ENCODE measurements at regions not wholly inside any gene's neighbourhood (a gene's known extent, or its start where the extent isn't known, plus 50 kb on each side); places are given as distances from the start of the nearest gene placed in this dataset.
"Not testable (repeated sequence)": the region's sequence is repeated elsewhere in the genome, so short reads cannot be mapped to it uniquely, and the experiment has no call there.

DNA sequence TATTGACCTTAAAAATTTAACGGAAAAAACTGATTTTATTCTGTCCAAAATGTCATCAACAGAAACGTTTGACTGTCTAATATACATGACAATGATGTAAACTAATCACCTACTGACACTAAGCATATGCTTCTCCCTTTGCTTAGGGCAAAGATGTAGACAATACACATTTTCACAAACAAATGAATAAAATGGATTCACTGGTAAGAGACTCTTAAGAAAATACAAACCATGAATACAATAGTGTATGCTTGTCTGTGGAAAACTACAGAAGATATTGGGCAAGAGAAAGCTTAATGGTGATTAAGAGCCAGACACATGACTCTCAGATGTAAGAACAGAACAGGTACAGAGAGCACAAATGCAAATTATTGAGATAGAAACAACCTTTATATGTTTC lies 1248.7 kb downstream of the FSCB start:
- whole genome bisulfite sequencing, 2 donors = 58 to 62% methylated on average over 2 of the region's 2 CpGs
- Histone ChIP-seq H3K27ac (ENCODE audit: low read depth in 2 of 2, low read length in 1 of 2) (no peak overlapping the region), H3K4me1 (ENCODE audit: control insufficient read depth in 2 of 2, insufficient read depth in 2 of 2, low read length in 1 of 2) (no peaks in the 10 kb centered on the region), H3K36me3 (ENCODE audit: control insufficient read depth in 2 of 2, insufficient read depth in 2 of 2, low read length in 1 of 2) (no peaks in the 10 kb centered on the region), H3K27me3 (ENCODE audit: control insufficient read depth in 1 of 2, insufficient read depth in 2 of 2, low read length in 2 of 2) (no peaks in the 10 kb centered on the region), H3K9me3 (ENCODE audit: control insufficient read depth in 2 of 2, insufficient read depth in 1 of 2, low read depth in 1 of 2, low read length in 1 of 2) (no peaks in the 10 kb centered on the region), H3K4me3 (ENCODE audit: low read depth in 1 of 2, low read length in 2 of 2) (no peak overlapping the region)

DNA sequence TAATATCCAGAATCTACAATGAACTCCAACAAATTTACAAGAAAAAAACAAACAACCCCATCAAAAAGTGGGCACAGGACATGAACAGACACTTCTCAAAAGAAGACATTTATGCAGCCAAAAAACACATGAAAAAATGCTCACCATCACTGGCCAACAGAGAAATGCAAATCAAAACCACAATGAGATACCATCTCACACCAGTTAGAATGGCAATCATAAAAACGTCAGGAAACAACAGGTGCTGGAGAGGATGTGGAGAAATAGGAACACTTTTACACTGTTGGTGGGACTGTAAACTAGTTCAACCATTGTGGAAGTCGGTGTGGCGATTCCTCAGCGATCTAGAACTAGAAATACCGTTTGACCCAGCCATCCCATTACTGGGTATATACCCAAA lies 1250.1 kb downstream of the FSCB start:
- H3K4me3 ChIP-seq (ENCODE audit: low read depth in 1 of 2, low read length in 2 of 2); H3K36me3 ChIP-seq (ENCODE audit: control insufficient read depth in 2 of 2, insufficient read depth in 2 of 2, low read length in 1 of 2); H3K9me3 ChIP-seq (ENCODE audit: control insufficient read depth in 2 of 2, insufficient read depth in 1 of 2, low read depth in 1 of 2, low read length in 1 of 2); H3K4me1 ChIP-seq (ENCODE audit: control insufficient read depth in 2 of 2, insufficient read depth in 2 of 2, low read length in 1 of 2); H3K27me3 ChIP-seq (ENCODE audit: control insufficient read depth in 1 of 2, insufficient read depth in 2 of 2, low read length in 2 of 2); H3K27ac ChIP-seq (ENCODE audit: low read depth in 2 of 2, low read length in 1 of 2): not testable (repeated sequence)
- 70 to 84% methylated on average over 5 of the region's 5 CpGs for WGBS, 2 donors

DNA sequence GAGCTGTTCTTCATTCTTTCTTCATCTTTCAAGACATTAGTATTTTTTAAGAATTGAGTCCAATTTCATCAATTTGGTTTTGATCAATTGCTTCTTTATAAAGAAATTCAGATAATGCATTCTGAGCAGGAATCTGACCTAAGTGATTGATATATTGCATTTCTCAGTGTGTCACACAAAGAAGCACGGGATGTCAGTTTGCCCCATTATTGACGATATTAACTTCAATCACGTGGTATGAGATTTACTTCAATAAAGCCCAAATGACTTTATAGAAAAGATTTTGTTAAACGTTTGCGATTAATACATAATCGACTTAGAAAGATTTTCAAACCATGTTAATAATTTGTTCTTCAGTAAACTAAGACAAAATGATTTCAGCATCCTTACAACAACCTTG lies 1254.2 kb downstream of the FSCB start:
- H3K36me3 ChIP-seq (ENCODE audit: control insufficient read depth in 2 of 2, insufficient read depth in 2 of 2, low read length in 1 of 2) = no peaks in the 10 kb centered on the region
- no peaks in the 10 kb centered on the region for H3K4me1 ChIP-seq (ENCODE audit: control insufficient read depth in 2 of 2, insufficient read depth in 2 of 2, low read length in 1 of 2)
- H3K27me3 ChIP-seq (ENCODE audit: control insufficient read depth in 1 of 2, insufficient read depth in 2 of 2, low read length in 2 of 2) = no peaks in the 10 kb centered on the region
- 91% methylated on average over 6 of the region's 6 CpGs for WGBS, 2 donors
- H3K9me3 ChIP-seq (ENCODE audit: control insufficient read depth in 2 of 2, insufficient read depth in 1 of 2, low read depth in 1 of 2, low read length in 1 of 2) = no peaks in the 10 kb centered on the region
- H3K4me3 ChIP-seq (ENCODE audit: low read depth in 1 of 2, low read length in 2 of 2) = no peak overlapping the region
- no peak overlapping the region for H3K27ac ChIP-seq (ENCODE audit: low read depth in 2 of 2, low read length in 1 of 2)

DNA sequence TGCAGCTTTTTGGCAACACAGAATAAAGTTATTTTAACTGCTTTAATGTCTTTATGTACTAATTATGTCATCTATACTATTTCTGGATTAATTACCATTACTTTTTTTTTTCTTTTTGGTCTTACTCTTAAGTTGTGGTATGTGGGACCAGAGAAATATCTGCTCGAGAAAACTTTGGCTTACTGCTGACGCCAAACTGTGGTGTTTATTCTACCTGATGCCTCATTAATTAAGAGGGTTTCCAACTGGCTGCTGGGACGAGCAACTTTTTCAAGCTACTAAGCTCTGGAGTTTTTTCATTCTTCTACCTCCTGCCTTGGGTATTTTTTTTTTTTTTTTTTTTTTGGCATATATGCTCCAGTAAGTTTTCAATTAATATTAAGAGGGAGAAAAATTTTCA lies 1257.5 kb downstream of the FSCB start:
- WGBS, 2 donors = 25 to 33% methylated on average over 3 of the region's 3 CpGs
- Histone ChIP-seq H3K27me3 (ENCODE audit: control insufficient read depth in 1 of 2, insufficient read depth in 2 of 2, low read length in 2 of 2) (no peaks in the 10 kb centered on the region), H3K4me1 (ENCODE audit: control insufficient read depth in 2 of 2, insufficient read depth in 2 of 2, low read length in 1 of 2) (no peaks in the 10 kb centered on the region), H3K36me3 (ENCODE audit: control insufficient read depth in 2 of 2, insufficient read depth in 2 of 2, low read length in 1 of 2) (no peaks in the 10 kb centered on the region), H3K27ac (ENCODE audit: low read depth in 2 of 2, low read length in 1 of 2) (no peak overlapping the region), H3K4me3 (ENCODE audit: low read depth in 1 of 2, low read length in 2 of 2) (no peak overlapping the region), H3K9me3 (ENCODE audit: control insufficient read depth in 2 of 2, insufficient read depth in 1 of 2, low read depth in 1 of 2, low read length in 1 of 2) (no peaks in the 10 kb centered on the region)

DNA sequence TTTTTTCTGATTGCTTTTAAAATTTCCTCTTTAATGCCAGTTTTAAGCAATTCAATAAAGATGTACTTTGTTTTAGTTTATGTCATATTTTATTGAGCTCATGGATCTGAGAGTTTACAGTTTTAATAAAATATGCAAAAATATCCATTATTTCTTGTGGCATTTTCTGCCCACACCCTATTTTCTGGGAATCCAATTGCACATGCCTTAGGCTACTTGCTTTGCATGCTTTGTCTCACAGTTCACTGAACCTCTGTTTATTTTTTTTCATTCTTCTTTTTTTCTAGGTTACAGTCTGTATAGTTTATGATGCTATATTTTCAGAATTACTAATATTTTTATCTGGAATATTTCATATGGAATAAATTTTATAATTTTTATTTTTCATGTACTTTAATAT lies 1258.0 kb downstream of the FSCB start:
- H3K36me3 ChIP-seq (ENCODE audit: control insufficient read depth in 2 of 2, insufficient read depth in 2 of 2, low read length in 1 of 2) = no peaks in the 10 kb centered on the region
- H3K4me1 ChIP-seq (ENCODE audit: control insufficient read depth in 2 of 2, insufficient read depth in 2 of 2, low read length in 1 of 2) = no peaks in the 10 kb centered on the region
- H3K27ac ChIP-seq (ENCODE audit: low read depth in 2 of 2, low read length in 1 of 2) = no peak overlapping the region
- H3K9me3 ChIP-seq (ENCODE audit: control insufficient read depth in 2 of 2, insufficient read depth in 1 of 2, low read depth in 1 of 2, low read length in 1 of 2) = no peaks in the 10 kb centered on the region
- H3K27me3 ChIP-seq (ENCODE audit: control insufficient read depth in 1 of 2, insufficient read depth in 2 of 2, low read length in 2 of 2) = no peaks in the 10 kb centered on the region
- H3K4me3 ChIP-seq (ENCODE audit: low read depth in 1 of 2, low read length in 2 of 2) = no peak overlapping the region

DNA sequence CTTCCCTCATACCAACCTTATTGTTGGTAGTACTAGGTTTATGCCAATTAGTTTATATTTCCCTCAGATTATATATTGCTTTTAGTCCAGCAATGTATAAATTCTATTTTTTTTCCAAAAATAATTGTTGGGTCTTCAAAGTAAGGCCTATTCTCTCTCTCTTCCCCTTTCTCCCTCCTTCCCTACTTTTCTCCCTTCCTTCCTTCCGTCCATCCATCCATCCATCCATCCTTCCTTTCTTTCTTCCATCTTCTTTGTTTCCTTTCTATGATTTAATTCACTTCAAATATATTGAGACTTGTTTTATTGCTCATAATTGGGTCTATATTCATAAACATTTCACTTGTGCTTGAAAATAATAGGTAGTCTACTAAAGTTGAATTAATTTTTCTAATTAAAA lies 1259.2 kb downstream of the FSCB start:
- H3K4me3 ChIP-seq (ENCODE audit: low read depth in 1 of 2, low read length in 2 of 2) = no peak overlapping the region
- no peaks in the 10 kb centered on the region for H3K27me3 ChIP-seq (ENCODE audit: control insufficient read depth in 1 of 2, insufficient read depth in 2 of 2, low read length in 2 of 2)
- no peaks in the 10 kb centered on the region for H3K9me3 ChIP-seq (ENCODE audit: control insufficient read depth in 2 of 2, insufficient read depth in 1 of 2, low read depth in 1 of 2, low read length in 1 of 2)
- WGBS, 2 donors = 79% methylated on average over 1 of the region's 1 CpG
- H3K36me3 ChIP-seq (ENCODE audit: control insufficient read depth in 2 of 2, insufficient read depth in 2 of 2, low read length in 1 of 2) = no peaks in the 10 kb centered on the region
- no peaks in the 10 kb centered on the region for H3K4me1 ChIP-seq (ENCODE audit: control insufficient read depth in 2 of 2, insufficient read depth in 2 of 2, low read length in 1 of 2)
- H3K27ac ChIP-seq (ENCODE audit: low read depth in 2 of 2, low read length in 1 of 2) = no peak overlapping the region

DNA sequence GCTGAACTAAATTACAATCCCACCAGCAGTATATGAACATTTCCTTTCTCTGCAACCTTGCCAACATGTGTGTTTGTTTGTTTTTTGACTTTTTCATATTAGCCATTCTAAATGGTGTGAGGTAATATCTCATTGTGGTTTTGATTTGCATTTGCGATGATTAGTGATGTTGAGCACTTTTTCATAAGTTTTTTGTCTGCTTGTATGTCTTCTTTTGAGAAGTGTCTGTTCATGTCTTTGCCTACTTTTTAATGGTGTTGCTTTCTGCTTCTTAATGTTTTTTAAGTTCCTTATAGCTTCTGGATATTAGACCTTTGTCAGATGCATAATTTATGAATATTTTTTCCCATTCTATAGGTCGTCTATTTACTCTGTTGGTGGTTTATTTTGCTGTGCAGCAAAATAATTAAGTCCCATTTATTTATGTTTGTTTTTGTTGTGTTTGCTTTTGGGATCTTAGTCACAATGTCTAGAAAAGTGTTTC lies 1262.9 kb downstream of the FSCB start:
- no peak overlapping the region for H3K4me3 ChIP-seq (ENCODE audit: low read depth in 1 of 2, low read length in 2 of 2)
- WGBS, 2 donors = 59 to 62% methylated on average over 2 of the region's 2 CpGs
- H3K27me3 ChIP-seq (ENCODE audit: control insufficient read depth in 1 of 2, insufficient read depth in 2 of 2, low read length in 2 of 2) = no peaks in the 10 kb centered on the region
- H3K27ac ChIP-seq (ENCODE audit: low read depth in 2 of 2, low read length in 1 of 2) = no peak overlapping the region
- no peaks in the 10 kb centered on the region for H3K4me1 ChIP-seq (ENCODE audit: control insufficient read depth in 2 of 2, insufficient read depth in 2 of 2, low read length in 1 of 2)
- H3K9me3 ChIP-seq (ENCODE audit: control insufficient read depth in 2 of 2, insufficient read depth in 1 of 2, low read depth in 1 of 2, low read length in 1 of 2) = no peaks in the 10 kb centered on the region
- H3K36me3 ChIP-seq (ENCODE audit: control insufficient read depth in 2 of 2, insufficient read depth in 2 of 2, low read length in 1 of 2) = no peaks in the 10 kb centered on the region

DNA sequence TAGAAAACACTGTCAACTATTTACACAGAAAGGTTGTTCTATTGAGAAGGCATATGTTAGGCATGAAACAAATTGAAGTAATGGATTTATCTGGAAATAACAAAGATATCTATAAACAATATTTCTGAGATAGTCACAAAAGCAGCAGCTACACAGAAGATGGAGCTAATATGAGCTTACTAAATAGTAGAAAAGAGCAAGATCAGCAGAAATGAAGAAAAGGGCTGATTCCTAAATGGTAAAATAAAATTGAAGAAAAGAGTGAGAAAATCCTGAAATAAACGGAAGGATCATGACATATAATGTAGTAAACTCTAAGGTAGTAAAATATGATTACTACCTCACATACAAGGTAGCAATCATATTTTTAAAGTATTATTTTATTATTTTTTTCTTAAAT lies 1263.9 kb downstream of the FSCB start:
- H3K27me3 ChIP-seq (ENCODE audit: control insufficient read depth in 1 of 2, insufficient read depth in 2 of 2, low read length in 2 of 2) = no peaks in the 10 kb centered on the region
- H3K4me1 ChIP-seq (ENCODE audit: control insufficient read depth in 2 of 2, insufficient read depth in 2 of 2, low read length in 1 of 2) = no peaks in the 10 kb centered on the region
- 90 to 94% methylated on average over 1 of the region's 1 CpG for WGBS, 2 donors
- H3K36me3 ChIP-seq (ENCODE audit: control insufficient read depth in 2 of 2, insufficient read depth in 2 of 2, low read length in 1 of 2) = no peaks in the 10 kb centered on the region
- no peaks in the 10 kb centered on the region for H3K9me3 ChIP-seq (ENCODE audit: control insufficient read depth in 2 of 2, insufficient read depth in 1 of 2, low read depth in 1 of 2, low read length in 1 of 2)
- H3K27ac ChIP-seq (ENCODE audit: low read depth in 2 of 2, low read length in 1 of 2) = no peak overlapping the region
- H3K4me3 ChIP-seq (ENCODE audit: low read depth in 1 of 2, low read length in 2 of 2) = no peak overlapping the region

DNA sequence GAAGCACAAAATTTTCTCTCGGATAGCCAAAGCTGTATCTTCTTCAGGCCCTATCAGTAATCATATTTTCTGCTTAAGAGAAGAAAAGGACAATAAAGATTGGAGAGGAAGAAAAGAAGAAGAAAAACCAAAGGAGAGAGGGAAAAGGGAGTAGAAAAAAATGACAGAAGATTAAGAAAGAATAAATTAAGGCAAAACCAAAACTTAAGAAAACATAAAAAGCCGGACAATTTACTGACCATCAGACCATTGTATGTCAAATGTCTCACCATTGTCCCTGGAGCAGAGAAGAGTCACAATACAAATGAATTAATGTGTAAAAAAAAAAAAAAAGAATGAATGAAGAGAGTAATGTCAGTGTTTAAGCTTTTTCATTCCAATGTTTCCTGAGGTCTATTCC lies 1274.8 kb downstream of the FSCB start:
- WGBS, 2 donors = 90 to 91% methylated on average over 2 of the region's 2 CpGs
- H3K4me3 ChIP-seq (ENCODE audit: low read depth in 1 of 2, low read length in 2 of 2) = no peak overlapping the region
- no peaks in the 10 kb centered on the region for H3K4me1 ChIP-seq (ENCODE audit: control insufficient read depth in 2 of 2, insufficient read depth in 2 of 2, low read length in 1 of 2)
- no peaks in the 10 kb centered on the region for H3K36me3 ChIP-seq (ENCODE audit: control insufficient read depth in 2 of 2, insufficient read depth in 2 of 2, low read length in 1 of 2)
- no peaks in the 10 kb centered on the region for H3K27me3 ChIP-seq (ENCODE audit: control insufficient read depth in 1 of 2, insufficient read depth in 2 of 2, low read length in 2 of 2)
- no peaks in the 10 kb centered on the region for H3K9me3 ChIP-seq (ENCODE audit: control insufficient read depth in 2 of 2, insufficient read depth in 1 of 2, low read depth in 1 of 2, low read length in 1 of 2)
- no peak overlapping the region for H3K27ac ChIP-seq (ENCODE audit: low read depth in 2 of 2, low read length in 1 of 2)

DNA sequence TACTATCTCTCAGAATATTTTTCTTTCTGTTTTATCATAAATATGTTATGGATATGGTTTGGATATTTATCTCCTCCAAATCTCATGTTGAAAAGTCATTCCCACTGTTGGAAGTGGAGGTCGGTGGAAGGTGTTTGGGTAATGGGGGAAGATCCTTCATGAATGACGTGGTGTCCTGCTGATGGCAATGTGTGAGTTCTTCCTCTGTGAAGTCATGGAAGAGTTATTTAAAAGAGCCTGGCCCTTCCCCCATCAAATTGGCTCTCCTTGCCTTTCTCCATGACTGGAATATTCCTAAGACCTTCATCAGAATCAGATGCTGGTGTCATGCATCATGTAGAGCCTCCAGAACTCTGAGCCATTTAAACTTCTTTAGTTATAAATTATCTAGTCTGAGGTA lies 1291.6 kb downstream of the FSCB start:
- Histone ChIP-seq H3K4me1 (ENCODE audit: control insufficient read depth in 2 of 2, insufficient read depth in 2 of 2, low read length in 1 of 2) (no peaks in the 10 kb centered on the region), H3K36me3 (ENCODE audit: control insufficient read depth in 2 of 2, insufficient read depth in 2 of 2, low read length in 1 of 2) (no peaks in the 10 kb centered on the region), H3K9me3 (ENCODE audit: control insufficient read depth in 2 of 2, insufficient read depth in 1 of 2, low read depth in 1 of 2, low read length in 1 of 2) (peaks cover 0 to 2% of the 10 kb centered on the region in 2 donors), H3K27ac (ENCODE audit: low read depth in 2 of 2, low read length in 1 of 2) (no peak overlapping the region), H3K4me3 (ENCODE audit: low read depth in 1 of 2, low read length in 2 of 2) (no peak overlapping the region), H3K27me3 (ENCODE audit: control insufficient read depth in 1 of 2, insufficient read depth in 2 of 2, low read length in 2 of 2) (no peaks in the 10 kb centered on the region)
- WGBS, 2 donors = 76 to 79% methylated on average over 2 of the region's 2 CpGs

Measured in esophagus (tissue), 2 donors.